ENCODE measurements at regions not wholly inside any gene's neighbourhood (a gene's known extent, or its start where the extent isn't known, plus 50 kb on each side); places are given as distances from the start of the nearest gene placed in this dataset.

DNA sequence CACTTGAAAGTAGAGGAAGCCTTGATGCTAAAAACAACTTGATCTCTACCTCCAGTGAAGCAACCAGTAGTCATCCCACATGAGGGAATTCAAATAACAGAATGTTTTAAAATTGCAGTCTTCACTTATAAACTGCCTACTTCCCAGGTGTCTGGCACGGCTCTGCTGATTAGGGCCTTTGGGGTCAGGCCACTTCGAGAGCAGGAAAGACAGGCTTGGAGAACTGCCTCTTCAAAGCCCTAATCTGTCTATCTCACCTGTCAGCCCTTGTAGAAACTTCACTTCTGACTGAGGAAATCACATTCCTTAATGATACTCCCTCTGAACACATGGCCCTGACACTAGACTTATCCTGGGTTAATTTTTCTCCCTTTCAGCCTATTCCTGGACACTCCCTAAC, 458.6 kb downstream of the TENT5A start:
- TF ChIP-seq, protein P1, sequence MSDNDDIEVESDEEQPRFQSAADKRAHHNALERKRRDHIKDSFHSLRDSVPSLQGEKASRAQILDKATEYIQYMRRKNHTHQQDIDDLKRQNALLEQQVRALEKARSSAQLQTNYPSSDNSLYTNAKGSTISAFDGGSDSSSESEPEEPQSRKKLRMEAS (IDR thresholded peaks at IDR 0.05; ENCODE audit: low read depth): no peak
- TF ChIP-seq, protein P2, sequence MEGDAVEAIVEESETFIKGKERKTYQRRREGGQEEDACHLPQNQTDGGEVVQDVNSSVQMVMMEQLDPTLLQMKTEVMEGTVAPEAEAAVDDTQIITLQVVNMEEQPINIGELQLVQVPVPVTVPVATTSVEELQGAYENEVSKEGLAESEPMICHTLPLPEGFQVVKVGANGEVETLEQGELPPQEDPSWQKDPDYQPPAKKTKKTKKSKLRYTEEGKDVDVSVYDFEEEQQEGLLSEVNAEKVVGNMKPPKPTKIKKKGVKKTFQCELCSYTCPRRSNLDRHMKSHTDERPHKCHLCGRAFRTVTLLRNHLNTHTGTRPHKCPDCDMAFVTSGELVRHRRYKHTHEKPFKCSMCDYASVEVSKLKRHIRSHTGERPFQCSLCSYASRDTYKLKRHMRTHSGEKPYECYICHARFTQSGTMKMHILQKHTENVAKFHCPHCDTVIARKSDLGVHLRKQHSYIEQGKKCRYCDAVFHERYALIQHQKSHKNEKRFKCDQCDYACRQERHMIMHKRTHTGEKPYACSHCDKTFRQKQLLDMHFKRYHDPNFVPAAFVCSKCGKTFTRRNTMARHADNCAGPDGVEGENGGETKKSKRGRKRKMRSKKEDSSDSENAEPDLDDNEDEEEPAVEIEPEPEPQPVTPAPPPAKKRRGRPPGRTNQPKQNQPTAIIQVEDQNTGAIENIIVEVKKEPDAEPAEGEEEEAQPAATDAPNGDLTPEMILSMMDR (IDR thresholded peaks at IDR 0.05): no peak
- TF ChIP-seq GATA2 (CRISPR knock-in tag; IDR thresholded peaks at IDR 0.05): no peak
- no peak for TF ChIP-seq POLR2AphosphoS5 (IDR thresholded peaks at IDR 0.05; ENCODE audit: low read depth, low read length)
- TF ChIP-seq, protein P3, sequence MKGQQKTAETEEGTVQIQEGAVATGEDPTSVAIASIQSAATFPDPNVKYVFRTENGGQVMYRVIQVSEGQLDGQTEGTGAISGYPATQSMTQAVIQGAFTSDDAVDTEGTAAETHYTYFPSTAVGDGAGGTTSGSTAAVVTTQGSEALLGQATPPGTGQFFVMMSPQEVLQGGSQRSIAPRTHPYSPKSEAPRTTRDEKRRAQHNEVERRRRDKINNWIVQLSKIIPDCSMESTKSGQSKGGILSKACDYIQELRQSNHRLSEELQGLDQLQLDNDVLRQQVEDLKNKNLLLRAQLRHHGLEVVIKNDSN (IDR thresholded peaks at IDR 0.05; ENCODE audit: borderline replicate concordance, low read depth): no peak
- TF ChIP-seq MEF2A (IDR thresholded peaks at IDR 0.05; ENCODE audit: borderline replicate concordance, low read depth): no peak
- TF ChIP-seq, protein P4, sequence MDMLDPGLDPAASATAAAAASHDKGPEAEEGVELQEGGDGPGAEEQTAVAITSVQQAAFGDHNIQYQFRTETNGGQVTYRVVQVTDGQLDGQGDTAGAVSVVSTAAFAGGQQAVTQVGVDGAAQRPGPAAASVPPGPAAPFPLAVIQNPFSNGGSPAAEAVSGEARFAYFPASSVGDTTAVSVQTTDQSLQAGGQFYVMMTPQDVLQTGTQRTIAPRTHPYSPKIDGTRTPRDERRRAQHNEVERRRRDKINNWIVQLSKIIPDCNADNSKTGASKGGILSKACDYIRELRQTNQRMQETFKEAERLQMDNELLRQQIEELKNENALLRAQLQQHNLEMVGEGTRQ (IDR thresholded peaks at IDR 0.05; ENCODE audit: borderline replicate concordance, low read depth, low read length): no peak
- no peak for TF ChIP-seq EP300 (IDR thresholded peaks at IDR 0.05; ENCODE audit: borderline replicate concordance in 1 of 2, low read depth in 1 of 2, low read length in 1 of 2)
- TF ChIP-seq JUND (IDR thresholded peaks at IDR 0.05): no peak
- TF ChIP-seq, protein P5, sequence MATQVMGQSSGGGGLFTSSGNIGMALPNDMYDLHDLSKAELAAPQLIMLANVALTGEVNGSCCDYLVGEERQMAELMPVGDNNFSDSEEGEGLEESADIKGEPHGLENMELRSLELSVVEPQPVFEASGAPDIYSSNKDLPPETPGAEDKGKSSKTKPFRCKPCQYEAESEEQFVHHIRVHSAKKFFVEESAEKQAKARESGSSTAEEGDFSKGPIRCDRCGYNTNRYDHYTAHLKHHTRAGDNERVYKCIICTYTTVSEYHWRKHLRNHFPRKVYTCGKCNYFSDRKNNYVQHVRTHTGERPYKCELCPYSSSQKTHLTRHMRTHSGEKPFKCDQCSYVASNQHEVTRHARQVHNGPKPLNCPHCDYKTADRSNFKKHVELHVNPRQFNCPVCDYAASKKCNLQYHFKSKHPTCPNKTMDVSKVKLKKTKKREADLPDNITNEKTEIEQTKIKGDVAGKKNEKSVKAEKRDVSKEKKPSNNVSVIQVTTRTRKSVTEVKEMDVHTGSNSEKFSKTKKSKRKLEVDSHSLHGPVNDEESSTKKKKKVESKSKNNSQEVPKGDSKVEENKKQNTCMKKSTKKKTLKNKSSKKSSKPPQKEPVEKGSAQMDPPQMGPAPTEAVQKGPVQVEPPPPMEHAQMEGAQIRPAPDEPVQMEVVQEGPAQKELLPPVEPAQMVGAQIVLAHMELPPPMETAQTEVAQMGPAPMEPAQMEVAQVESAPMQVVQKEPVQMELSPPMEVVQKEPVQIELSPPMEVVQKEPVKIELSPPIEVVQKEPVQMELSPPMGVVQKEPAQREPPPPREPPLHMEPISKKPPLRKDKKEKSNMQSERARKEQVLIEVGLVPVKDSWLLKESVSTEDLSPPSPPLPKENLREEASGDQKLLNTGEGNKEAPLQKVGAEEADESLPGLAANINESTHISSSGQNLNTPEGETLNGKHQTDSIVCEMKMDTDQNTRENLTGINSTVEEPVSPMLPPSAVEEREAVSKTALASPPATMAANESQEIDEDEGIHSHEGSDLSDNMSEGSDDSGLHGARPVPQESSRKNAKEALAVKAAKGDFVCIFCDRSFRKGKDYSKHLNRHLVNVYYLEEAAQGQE (IDR thresholded peaks at IDR 0.05; ENCODE audit: low read depth, low read length): no peak
- no peak for TF ChIP-seq SIN3A (IDR thresholded peaks at IDR 0.05; ENCODE audit: borderline replicate concordance, low read depth, low read length)
- no peak for TF ChIP-seq EZH2phosphoT487 (IDR thresholded peaks at IDR 0.05; ENCODE audit: borderline replicate concordance, low read depth)
- TF ChIP-seq, protein P6, sequence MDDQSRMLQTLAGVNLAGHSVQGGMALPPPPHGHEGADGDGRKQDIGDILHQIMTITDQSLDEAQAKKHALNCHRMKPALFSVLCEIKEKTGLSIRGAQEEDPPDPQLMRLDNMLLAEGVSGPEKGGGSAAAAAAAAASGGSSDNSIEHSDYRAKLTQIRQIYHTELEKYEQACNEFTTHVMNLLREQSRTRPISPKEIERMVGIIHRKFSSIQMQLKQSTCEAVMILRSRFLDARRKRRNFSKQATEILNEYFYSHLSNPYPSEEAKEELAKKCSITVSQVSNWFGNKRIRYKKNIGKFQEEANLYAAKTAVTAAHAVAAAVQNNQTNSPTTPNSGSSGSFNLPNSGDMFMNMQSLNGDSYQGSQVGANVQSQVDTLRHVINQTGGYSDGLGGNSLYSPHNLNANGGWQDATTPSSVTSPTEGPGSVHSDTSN (IDR thresholded peaks at IDR 0.05): no peak
